ENCODE measurements at regions not wholly inside any gene's neighbourhood (a gene's known extent, or its start where the extent isn't known, plus 50 kb on each side); places are given as distances from the start of the nearest gene placed in this dataset.
"Not testable (repeated sequence)": the region's sequence is repeated elsewhere in the genome, so short reads cannot be mapped to it uniquely, and the experiment has no call there.

DNA sequence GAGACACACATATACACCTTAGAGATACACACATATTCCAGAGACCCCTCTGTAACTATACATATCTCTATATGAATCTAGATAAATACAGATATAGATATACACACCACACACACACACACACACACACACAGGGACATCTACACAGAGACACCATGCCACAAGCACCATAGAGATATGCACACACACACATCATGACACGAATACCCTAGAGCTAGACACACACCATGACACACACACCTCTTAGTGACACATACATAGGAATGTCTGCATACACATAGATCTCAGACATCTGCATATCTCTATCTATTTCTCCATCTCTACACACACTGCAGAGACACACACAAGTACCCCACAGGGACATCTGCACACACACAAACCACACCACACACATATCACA lies 270.0 kb downstream of the CYRIA start:
- DNase-seq (ENCODE audit: extremely low read depth in 1 of 2, low read depth in 1 of 2), result no peak

DNA sequence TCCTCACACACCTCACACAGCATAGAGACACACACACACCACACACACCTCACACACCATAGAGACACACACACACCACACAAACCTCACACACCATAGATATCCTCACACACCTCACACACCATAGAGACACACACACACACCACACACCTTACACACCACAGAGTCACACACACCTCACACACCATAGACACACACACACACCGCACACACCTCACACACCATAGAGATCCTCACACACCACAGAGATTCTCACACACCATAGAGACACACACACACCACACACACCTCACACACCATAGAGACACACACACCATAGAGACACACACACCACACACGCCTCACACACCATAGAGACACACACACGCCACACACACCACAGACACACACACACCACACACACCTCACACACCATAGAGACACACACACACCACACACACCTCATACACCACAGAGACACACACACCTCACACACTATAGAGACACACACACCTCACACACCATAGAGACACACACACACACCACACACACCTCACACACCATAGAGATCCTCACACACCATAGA lies 270.6 kb downstream of the CYRIA start:
- DNase-seq (ENCODE audit: extremely low read depth in 1 of 2, low read depth in 1 of 2), result no peak

DNA sequence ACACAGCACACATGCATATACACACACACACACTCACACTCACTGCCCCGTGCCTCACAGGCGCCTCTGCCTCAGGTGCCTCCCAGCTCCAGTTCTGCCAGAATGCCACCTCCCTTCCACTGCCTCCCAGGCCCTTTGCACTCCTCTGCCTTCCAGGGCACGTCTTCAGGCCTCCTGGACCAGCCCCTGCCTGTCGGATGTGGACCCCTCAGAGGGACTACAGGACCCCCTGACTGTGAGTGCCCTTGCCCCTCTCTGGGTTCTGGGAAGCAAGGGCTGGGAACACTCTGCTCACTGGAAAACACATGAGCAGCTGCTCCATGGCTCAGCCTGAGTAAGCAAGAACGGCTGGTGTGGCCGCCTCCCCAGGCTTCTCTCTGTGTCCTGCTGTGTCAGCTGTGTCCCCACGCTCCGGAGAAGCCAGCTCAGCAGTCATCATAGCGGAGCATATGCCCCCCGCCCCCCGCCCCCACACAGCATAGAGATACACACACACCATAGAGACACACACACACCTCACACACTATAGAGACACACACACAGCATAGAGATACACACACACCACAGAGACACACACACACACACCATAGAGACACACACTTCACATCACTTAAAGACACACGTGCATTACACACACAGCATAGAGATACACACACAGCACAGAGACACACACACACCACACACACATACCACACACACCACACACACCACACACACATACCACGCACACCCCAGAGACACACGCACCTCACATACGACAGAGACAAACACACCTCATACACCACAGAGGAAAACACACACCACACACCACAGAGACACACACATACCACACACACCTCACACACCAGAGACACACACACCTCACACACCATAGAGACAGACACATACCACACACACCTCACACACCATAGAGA lies 271.3 kb downstream of the CYRIA start:
- no peak for DNase-seq (ENCODE audit: extremely low read depth in 1 of 2, low read depth in 1 of 2)

DNA sequence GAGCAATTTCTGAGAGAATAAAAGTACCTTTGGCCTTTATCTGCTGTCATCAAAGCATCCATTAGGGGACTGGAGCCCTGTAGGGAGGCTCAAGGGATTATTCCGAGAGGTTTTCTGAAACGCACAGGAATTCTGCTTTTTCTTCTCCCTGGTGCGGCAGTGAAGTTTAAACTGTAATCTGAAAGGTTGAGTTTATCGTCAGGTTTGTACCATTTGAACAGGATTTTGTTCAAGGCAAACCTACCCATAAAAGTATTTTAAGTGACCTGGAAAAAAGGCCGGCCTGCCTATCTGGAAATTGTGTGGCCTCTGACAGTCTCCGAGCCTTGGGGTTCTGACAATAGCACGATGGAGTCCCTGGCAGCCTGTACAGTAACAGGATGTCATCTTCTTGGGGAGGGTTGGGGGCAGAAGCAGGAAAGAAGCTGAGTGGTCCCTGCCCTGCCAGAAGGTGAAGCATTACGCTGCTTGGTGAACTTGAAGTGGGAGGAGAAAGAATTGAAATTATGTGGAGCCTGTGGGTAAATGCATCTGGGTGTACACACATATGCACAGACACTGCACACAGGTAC lies 272.0 kb downstream of the CYRIA start:
- DNase-seq (ENCODE audit: extremely low read depth in 1 of 2, low read depth in 1 of 2), result no peak

DNA sequence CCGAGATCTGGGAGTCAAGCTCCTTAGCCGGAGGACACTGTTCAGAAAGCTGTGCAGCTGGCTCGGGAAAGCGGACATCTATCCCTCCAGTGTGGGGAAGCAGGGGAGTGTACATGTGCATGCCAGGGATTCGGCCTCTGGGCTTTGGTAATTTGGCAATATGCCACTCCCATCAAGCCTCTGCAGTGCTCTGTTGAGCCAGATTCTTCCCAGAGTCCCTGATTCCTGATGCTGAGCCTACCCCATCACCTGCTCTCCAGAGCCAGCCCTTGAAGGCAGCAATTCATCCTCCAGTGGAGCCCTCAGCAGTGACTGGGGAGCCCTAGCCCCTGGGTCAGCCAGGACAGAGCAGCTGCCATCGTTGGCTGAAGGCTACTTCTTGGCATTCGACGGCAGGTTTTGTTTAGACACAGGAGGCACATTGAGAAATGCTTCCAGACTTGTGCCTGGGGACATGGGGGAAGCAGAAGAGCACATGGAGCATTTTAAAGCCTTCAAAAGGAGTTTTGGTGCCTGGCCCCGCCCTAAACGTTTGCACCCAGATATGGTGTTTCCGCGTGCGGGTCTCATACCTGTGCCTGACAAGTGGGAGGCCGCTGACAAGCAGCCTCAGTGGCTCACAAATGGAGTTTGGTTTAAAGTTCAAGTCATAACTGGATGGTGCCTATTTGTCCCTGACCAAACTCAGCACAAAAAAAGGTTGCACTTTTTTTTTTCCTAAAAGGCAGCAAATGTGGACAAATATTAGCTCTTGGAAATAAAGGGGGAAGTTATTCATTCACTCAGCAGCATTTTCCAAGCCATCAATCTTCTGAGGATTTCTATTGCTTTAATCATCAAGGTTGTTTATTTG lies 272.8 kb downstream of the CYRIA start:
- DNase-seq (ENCODE audit: extremely low read depth in 1 of 2, low read depth in 1 of 2), result no peak

DNA sequence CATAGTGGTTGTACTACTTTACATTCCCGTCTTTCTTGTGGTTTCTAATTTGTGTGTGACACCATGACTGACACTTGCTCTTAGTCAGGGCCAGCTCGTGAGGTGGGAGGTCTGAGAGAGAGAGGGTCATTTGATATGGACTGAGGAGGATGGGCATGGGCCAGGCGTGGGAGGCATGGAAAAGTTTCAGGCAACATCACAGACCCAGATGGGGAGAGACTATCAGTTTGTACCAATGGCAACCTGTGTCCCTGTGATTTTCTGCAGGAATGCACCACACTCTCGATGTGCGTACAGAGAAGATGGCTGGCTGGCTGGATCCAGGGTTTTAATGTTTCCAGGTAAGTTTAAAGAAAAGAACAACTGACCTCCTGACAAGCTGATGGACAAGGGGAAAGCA lies 273.6 kb downstream of the CYRIA start:
- DNase-seq (ENCODE audit: extremely low read depth in 1 of 2, low read depth in 1 of 2), result no peak

DNA sequence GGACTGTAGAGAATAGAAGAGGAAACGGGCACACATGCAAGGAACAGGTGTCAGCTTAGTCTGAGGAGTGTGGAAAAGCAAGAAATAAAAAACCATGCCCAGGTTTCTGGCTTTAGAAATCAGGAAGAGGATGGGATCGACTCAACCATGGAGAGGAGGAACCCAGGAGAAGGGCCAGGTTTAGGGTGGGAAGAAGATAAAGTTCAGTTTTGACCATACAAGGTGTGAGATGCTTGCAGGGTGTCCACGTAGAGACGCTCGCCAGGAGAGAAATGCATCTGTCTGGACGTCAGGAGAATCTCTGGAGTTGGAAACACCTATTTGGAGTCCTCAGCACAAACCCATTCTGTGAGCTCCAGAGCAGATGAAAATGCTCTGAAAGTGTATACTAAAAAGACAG lies 275.1 kb downstream of the CYRIA start:
- DNase-seq (ENCODE audit: extremely low read depth in 1 of 2, low read depth in 1 of 2), result no peak

DNA sequence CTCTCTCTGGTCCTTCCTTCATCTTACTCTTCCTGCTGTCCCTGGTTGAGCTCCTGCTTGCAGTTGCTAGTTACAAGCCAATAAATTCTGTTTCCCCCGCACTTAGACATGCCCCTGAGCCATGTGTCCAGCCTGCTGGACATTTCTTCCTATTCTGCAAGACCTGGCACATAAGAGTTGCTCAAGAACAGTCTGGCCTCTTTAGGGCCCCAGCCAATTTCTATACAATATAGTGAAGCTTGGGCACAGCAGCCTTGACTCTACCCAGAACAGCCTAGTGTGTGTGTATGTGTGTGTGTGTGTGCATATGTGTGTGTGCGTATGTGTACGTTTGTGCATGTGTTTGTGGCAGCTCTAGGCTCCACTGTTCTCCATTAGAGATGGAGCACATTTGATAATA lies 276.0 kb downstream of the CYRIA start:
- DNase-seq (ENCODE audit: extremely low read depth in 1 of 2, low read depth in 1 of 2), result no peak

DNA sequence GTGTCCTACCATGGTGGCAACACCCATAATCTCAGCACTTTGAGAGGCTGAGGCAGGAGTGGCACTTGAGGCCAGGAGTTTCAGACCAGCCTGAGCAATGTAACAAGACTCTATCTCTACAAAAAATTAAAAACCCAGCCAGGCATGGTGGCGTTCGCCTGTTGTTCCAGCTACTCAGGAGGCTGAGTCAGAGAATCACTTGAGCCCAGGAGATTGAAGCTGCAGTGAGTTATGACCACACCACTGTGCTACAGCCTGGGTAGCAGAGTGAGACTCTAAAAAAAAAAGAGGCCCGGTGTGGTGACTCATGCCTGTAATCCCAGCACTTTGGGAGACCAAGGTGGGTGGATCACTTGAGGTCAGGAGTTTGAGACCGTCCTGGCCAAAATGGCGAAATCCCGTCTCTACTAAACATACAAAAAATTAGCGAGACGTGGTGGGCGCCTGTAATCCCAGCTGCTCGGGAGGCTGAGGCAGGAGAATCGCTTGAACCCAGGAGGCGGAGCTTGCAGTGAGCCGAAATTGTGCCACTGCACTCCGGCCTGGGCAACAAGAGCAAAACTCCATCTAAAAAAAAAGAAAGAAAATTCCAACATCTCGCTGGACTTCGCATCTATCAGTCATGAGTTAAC lies 277.3 kb downstream of the CYRIA start:
- DNase-seq (ENCODE audit: extremely low read depth in 1 of 2, low read depth in 1 of 2), result not testable (repeated sequence)

DNA sequence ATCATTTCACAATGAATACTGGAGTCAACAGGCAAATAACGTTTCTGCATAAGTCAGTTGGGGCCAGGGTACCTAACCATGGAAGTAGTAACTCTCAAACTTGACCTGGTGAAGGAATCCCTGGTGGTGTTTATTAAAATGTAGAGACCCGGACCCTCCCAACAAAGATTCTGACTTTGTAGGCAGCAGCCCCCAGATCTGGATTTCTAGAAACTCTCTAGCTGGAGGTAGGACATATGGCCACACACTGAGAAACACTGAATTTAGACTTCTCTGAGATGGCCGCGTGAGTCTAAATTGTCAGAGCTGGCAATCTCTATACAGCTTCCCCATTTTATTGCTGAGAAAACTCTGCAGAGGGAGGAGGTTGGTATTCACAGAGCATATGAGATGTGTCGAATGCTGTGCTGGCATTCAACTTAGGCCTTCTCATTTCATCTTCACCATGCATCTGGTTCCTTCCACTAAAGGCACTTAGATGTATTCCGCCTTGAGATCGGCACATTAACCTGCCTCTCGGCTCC lies 278.1 kb downstream of the CYRIA start:
- DNase-seq (ENCODE audit: extremely low read depth in 1 of 2, low read depth in 1 of 2), result no peak

DNA sequence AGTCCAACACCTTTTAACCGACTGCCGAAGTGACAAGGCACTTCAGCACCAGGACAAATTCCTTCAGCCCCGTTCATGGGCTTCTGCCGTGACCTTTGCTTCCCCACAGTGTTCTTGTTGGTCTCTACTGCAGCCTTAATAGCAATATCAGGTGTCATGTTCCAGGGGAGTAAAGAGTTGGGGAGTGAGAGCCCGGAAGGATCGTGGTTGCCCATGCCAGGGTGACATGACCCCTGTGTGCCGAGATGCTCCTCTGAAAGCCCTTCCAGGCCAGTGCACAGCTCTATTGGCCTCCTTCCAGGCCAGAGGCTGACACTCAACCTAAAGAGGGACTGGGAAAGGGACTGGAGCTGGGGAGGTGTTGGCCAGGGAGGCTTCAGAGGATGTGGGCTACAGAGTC lies 279.2 kb downstream of the CYRIA start:
- no peak for DNase-seq (ENCODE audit: extremely low read depth in 1 of 2, low read depth in 1 of 2)

DNA sequence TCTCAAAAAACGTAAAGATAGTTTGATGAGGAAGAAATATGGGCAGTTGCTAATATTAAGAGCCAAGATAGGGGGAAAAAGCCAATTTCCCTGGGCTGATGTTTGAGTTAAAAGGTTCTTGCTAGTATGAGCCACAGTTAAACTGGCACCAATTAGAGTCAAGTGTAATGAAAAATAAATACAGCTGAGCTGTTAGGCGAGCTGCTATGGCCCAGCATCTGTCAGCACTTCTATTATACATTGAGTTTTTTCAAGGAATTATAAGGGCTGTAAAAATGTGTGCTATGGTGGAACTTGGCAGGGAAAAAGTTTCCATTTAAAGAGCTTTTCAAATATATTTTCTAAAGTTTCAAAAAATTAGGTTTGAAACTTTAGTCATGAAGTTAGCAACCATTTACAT lies 279.6 kb downstream of the CYRIA start:
- DNase-seq (ENCODE audit: extremely low read depth in 1 of 2, low read depth in 1 of 2), result no peak

DNA sequence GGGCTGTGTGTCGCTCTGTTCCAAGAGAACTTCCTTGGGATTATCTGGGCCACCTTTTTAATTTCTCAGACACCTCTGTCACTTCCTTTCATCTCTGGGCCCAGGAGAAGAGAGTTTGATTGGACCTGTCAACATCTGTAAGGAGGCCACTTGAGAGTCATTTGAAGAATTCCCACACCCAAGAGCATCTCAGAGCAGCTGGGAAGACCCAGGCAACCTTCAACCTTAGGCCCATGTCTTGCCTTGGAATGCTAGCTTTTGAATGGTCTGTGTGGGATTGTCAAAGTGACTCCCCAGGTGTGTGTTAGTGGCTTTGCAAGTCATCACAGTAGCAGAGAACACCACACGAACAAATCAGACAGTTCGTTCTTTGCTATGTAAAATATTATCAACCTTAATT lies 280.3 kb downstream of the CYRIA start:
- no peak for DNase-seq (ENCODE audit: extremely low read depth in 1 of 2, low read depth in 1 of 2)

DNA sequence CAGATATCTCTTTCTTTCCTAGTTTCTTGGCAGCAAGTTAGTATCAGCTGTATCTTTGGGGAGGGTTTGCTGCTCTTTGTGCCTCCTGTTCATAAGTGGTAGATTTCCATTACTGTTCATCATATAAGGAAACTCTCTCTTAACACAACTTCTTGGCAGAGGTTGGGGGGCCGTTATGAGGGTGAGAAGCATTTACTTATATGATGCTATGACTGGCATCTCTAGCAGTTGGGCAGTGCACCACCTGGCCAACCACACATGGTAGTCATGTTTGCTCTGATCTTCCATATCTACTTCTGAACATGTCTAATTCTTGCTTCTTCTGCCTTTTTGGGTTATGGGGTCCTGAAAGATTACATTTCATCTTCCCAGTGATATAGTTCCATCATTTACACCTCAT lies 282.2 kb downstream of the CYRIA start:
- DNase-seq (ENCODE audit: extremely low read depth in 1 of 2, low read depth in 1 of 2), result no peak

DNA sequence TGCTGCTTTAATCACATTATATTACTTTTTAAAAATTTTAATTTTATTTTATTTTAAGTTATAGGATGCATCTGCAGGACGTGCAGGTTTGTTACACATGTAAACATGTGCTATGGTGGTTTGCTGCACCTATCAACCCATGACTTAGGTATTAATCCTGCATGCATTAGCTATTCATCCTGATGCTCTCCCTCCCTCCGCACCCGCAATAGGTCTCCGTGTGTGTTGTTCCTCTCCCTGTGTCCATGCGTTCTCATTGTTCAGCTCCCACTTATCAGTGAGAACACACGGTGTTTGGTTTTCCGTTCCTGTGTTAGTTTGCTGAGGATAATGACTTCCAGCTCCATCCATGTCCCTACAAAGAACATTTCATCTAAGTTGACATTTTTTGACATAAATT lies 283.2 kb downstream of the CYRIA start:
- DNase-seq (ENCODE audit: extremely low read depth in 1 of 2, low read depth in 1 of 2), result no peak

DNA sequence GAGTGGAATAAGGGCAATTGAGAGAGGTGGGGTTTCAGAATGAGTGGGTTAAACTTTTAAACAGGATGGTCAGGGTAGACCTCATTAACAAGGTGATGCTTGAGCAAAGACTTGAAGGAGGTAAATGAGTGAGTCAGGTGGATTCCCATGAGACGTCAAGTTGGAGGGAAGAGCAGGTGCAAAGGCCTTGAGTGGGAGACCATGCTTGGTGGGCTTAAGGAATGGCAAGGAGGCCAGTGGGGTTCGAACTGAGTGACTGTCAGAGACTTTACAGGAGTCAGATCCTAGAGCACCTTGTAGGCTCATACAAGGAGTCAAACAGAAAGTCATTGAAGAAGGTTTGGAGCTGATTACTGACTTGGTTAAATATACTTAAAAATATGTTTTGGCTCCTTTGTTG lies 284.1 kb downstream of the CYRIA start:
- DNase-seq (ENCODE audit: extremely low read depth in 1 of 2, low read depth in 1 of 2), result no peak

DNA sequence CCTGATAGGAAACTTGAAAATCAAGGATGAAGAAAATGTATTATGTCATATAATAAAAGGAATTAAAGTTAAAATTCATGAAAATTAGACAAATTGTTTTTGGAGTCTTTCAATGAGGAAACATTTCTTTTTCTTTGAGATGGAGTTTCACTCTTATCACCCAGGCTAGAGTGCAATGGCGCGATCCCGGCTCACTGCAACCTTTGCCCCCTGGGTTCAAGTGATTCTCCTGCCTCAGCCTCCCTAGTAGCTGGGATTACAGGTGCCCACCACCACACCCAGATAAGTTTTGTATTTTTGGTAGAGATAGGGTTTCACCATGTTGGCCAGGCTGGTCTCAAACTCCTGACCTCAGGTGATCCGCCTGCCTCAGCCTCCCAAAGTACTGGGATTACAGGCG lies 285.7 kb downstream of the CYRIA start:
- not testable (repeated sequence) for DNase-seq (ENCODE audit: extremely low read depth in 1 of 2, low read depth in 1 of 2)

DNA sequence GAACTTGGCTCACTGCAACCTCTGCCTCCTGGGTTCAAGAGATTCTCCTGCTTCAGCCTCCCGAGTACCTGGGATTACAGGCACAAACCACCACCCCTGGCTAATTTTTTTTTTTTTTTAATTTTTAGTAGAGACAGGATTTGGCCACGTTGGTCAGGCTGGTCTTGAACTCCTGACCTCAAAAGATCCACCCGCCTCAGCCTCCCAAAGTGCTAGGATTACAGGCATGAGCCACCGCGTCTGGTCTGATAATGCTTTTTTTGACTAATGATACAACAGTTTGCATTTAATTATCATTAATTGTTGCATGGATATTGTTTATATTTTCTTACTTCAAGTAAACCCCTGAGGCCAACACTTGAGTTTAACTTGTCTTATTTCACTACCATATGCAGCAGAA lies 286.6 kb downstream of the CYRIA start:
- not testable (repeated sequence) for DNase-seq (ENCODE audit: extremely low read depth in 1 of 2, low read depth in 1 of 2)

DNA sequence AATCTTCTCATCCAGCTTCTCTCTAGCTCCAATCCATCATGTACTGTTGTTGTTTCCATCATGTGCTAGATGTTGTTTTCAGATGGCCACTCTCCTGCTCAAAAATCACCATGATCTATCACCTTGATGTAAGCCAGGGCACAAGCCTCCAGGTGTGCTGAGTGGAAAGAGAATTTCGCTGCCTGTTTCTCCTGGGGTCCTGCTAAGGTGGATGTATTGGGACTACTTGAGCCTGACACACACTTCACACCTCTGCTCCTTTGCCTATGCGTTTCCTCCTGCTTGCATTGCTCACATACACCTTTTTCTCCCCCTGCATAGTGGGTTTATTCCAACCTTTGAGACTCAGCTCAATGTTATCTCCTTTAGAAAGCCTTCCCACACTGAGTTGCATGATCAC lies 287.6 kb downstream of the CYRIA start:
- DNase-seq (ENCODE audit: extremely low read depth in 1 of 2, low read depth in 1 of 2), result no peak

DNA sequence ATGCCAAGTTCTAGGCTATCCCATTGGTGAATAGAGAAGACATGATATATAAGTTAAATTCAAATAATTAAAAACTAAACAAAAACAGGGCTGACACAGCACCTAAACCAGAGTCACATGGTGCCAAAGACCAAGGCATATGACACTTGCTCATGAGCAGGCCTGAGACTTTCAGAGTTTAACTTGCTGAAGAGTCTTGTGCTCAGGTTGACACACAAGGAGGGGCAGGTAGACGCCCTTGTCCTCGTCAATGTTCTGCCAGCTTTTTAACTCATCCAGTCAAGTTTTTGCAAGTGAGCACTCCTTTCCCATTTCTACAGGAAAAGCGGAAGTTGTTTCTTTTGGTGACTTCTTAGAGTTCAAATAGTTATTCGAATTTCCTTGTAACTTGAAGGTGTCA lies 289.7 kb downstream of the CYRIA start:
- DNase-seq (ENCODE audit: extremely low read depth in 1 of 2, low read depth in 1 of 2), result no peak

DNA sequence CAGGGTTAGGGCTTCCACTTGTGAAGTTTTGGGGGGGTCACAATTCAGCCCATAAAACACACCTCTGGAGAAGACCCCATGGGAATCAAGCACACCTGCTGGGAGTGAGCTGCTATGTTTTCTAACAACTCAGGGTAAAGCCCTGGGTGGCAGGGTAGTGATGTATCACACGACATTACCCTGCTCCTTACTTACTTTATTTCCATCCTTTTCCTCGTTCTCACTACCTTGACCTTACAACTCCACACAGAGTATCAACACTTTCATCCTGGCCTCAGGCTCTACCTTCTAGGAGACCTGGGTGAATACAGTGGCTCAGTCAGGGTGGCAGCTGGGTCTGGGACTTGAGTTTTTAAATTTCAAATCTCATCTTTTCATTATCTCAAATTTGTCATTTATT lies 290.3 kb downstream of the CYRIA start:
- no peak for DNase-seq (ENCODE audit: extremely low read depth in 1 of 2, low read depth in 1 of 2)

All from stimulated activated CD8-positive, alpha-beta memory T cell treated with anti-CD3 and anti-CD28 coated beads, Interleukin-7, amount 100 ng/mL, for 48 hours (primary cell).